ENCODE measurements at regions not wholly inside any gene's neighbourhood (a gene's known extent, or its start where the extent isn't known, plus 50 kb on each side); places are given as distances from the start of the nearest gene placed in this dataset.
"Not testable (repeated sequence)": the region's sequence is repeated elsewhere in the genome, so short reads cannot be mapped to it uniquely, and the experiment has no call there.

DNA sequence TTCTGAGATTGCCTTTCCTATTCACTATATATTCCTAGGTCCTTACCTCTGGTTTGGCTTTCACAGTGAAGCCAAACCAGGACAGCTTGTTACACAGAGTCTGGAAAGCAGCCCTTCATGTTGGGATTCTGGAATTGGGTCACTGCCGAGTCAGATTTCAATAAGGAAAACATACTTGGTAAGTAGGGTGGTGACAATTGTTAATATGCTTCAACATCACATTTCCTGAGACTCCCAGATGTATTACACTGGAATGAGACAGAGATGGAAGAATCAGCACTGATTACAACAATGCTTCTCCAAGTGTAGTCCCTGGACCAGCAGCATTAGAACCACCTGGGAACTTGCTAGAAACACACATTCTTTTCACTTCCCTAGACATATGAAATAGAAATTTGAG, 268.9 kb upstream of the SEMA3C start:
- Mint-ChIP-seq H3K4me3 (no peak overlapping the region), H3K36me3 (ENCODE audit: low read depth) (no peaks in the 10 kb centered on the region), H3K27me3 (ENCODE audit: insufficient read depth) (no peaks in the 10 kb centered on the region), H3K27ac (no peak overlapping the region), H3K9me3 (no peaks in the 10 kb centered on the region), H3K4me1 (ENCODE audit: low read depth) (peaks cover 11% of the 10 kb centered on the region)
- TF ChIP-seq, protein P1, sequence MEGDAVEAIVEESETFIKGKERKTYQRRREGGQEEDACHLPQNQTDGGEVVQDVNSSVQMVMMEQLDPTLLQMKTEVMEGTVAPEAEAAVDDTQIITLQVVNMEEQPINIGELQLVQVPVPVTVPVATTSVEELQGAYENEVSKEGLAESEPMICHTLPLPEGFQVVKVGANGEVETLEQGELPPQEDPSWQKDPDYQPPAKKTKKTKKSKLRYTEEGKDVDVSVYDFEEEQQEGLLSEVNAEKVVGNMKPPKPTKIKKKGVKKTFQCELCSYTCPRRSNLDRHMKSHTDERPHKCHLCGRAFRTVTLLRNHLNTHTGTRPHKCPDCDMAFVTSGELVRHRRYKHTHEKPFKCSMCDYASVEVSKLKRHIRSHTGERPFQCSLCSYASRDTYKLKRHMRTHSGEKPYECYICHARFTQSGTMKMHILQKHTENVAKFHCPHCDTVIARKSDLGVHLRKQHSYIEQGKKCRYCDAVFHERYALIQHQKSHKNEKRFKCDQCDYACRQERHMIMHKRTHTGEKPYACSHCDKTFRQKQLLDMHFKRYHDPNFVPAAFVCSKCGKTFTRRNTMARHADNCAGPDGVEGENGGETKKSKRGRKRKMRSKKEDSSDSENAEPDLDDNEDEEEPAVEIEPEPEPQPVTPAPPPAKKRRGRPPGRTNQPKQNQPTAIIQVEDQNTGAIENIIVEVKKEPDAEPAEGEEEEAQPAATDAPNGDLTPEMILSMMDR (IDR thresholded peaks at IDR 0.05): no peak
- DNase-seq: no peak

DNA sequence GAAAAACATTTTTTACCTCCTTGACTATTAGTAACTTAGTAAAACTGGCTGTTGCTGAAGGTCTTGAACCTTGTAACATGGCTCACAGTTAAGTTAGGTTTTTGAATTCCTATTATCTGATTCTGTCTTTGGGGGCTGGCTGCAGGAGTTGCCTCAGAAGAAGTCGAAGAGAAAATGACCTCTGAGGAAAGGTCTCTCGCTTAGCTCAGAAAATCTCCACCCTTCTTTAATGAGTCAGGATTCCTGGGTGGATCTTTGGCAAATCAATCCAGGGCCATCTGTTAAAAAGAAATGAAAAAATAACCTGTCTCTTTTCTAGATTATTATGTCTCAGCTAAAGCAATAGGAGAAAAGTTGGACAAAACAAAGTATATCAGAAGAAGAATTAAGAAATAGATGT, 267.8 kb upstream of the SEMA3C start:
- Mint-ChIP-seq H3K4me1 (ENCODE audit: low read depth) (peaks cover 11% of the 10 kb centered on the region), H3K36me3 (ENCODE audit: low read depth) (no peaks in the 10 kb centered on the region), H3K27me3 (ENCODE audit: insufficient read depth) (no peaks in the 10 kb centered on the region), H3K27ac (no peak overlapping the region), H3K9me3 (no peaks in the 10 kb centered on the region), H3K4me3 (no peak overlapping the region)
- no peak for DNase-seq
- TF ChIP-seq, protein P1 (IDR thresholded peaks at IDR 0.05): no peak

DNA sequence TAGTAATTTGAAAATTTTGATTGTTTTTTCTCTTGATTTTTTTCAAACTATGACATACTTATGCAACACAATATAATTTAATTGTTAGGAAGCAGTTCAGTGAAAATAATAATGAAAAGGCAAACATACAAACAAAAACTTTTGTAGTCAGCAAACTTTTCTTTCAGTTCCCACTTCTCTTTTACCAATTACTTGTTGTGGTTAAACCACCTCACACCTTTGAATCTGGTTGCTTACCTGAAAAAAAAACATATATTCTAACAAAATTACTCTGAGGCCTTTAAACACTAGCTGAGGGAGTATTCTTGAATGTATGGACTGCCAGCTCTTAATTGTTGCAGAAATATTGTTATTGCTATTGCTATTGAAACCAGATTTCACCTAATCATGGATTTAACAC, 266.2 kb upstream of the SEMA3C start:
- H3K4me3 Mint-ChIP-seq: no peak overlapping the region
- DNase-seq: no peak
- H3K36me3 Mint-ChIP-seq (ENCODE audit: low read depth): no peaks in the 10 kb centered on the region
- no peak overlapping the region for H3K27ac Mint-ChIP-seq
- no peaks in the 10 kb centered on the region for H3K4me1 Mint-ChIP-seq (ENCODE audit: low read depth)
- no peaks in the 10 kb centered on the region for H3K9me3 Mint-ChIP-seq
- no peaks in the 10 kb centered on the region for H3K27me3 Mint-ChIP-seq (ENCODE audit: insufficient read depth)
- TF ChIP-seq, protein P1 (IDR thresholded peaks at IDR 0.05): no peak

DNA sequence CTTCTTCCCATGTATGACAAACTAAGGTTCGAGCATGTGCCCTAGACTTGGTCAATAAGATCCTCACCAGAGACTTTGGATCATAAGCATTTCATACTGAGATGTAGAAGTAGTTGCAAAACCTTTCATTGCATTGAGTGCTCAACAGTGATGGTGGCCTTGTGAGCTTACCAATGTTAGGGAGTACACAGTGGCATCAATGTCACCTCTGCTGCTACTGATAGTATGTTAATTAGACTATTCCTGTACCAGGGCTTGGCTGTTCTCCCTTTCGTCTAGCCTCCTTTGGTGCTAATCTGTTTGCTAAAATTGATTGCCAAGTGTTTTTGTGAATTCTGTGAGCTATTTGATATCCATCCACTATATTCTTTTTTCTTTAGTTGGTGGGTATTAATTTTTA, 264.5 kb upstream of the SEMA3C start:
- no peak for DNase-seq
- no peaks in the 10 kb centered on the region for H3K4me1 Mint-ChIP-seq (ENCODE audit: low read depth)
- H3K27me3 Mint-ChIP-seq (ENCODE audit: insufficient read depth): no peaks in the 10 kb centered on the region
- H3K4me3 Mint-ChIP-seq: no peak overlapping the region
- no peaks in the 10 kb centered on the region for H3K36me3 Mint-ChIP-seq (ENCODE audit: low read depth)
- H3K27ac Mint-ChIP-seq: no peak overlapping the region
- no peaks in the 10 kb centered on the region for H3K9me3 Mint-ChIP-seq
- TF ChIP-seq, protein P1 (IDR thresholded peaks at IDR 0.05): no peak

DNA sequence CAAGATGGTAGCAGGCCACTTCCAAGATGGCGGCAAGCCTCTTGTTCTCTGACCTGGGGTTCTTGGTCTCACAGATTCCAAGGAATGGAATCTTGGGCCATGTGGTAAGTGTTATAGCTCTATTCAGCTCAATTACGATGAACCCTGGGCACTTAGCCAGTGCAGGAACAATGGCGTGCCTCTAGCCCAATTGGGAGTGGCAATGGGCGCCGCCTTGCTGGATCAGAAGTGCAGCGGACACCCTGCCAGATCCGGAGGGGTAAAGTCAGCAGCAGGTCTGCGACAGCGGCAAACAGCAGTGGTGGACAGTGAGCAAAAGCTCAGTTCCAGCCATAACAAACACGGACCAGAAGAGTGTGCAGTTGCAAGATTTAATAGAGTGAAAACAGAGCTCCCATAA, 263.2 kb upstream of the SEMA3C start:
- H3K4me1 Mint-ChIP-seq (ENCODE audit: low read depth); DNase-seq; H3K27me3 Mint-ChIP-seq (ENCODE audit: insufficient read depth); H3K9me3 Mint-ChIP-seq; H3K27ac Mint-ChIP-seq; H3K4me3 Mint-ChIP-seq; H3K36me3 Mint-ChIP-seq (ENCODE audit: low read depth): not testable (repeated sequence)

DNA sequence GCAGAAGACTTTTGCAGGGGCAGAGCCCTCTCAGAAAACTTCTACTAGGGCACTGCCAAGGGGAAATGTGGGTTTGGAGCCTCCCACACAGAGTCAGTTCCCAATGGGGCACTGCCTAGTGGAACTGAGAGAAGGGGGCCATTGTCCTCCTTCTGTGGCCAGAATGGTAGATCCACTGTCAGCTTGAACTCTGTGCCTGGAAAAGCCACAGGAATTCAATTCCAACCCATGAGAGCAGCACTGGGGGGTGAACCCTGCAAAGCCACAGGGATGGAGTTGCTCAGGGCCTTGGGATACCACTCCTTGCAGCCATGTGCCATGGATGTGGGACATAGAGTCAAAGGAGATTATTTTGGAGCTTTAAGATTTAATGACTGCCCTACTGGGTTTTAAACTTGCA, 262.2 kb upstream of the SEMA3C start:
- Mint-ChIP-seq H3K9me3 (no peaks in the 10 kb centered on the region; the same call in 1 of the 2 replicates), H3K27me3 (ENCODE audit: insufficient read depth) (no peaks in the 10 kb centered on the region; the same call in 1 of the 2 replicates), H3K4me3 (no peak overlapping the region), H3K36me3 (ENCODE audit: low read depth) (peaks cover 6% of the 10 kb centered on the region; the same call in 1 of the 2 replicates), H3K4me1 (ENCODE audit: low read depth) (no peaks in the 10 kb centered on the region), H3K27ac (no peak overlapping the region)
- DNase-seq: no peak
- TF ChIP-seq, protein P1 (IDR thresholded peaks at IDR 0.05): no peak
